Islet precursor cell (in vitro differentiated cells): ENCODE measurements at regions not wholly inside any gene's neighbourhood (a gene's known extent, or its start where the extent isn't known, plus 50 kb on each side); places are given as distances from the start of the nearest gene placed in this dataset.
A peak's percentile ranks its signal among the peaks of the same experiment; 100 is the strongest.

Source experiments
- DNase-seq: peaks from one replicate; pipeline ENCODE4 v3.0.0-alpha.2; 2018

DNA sequence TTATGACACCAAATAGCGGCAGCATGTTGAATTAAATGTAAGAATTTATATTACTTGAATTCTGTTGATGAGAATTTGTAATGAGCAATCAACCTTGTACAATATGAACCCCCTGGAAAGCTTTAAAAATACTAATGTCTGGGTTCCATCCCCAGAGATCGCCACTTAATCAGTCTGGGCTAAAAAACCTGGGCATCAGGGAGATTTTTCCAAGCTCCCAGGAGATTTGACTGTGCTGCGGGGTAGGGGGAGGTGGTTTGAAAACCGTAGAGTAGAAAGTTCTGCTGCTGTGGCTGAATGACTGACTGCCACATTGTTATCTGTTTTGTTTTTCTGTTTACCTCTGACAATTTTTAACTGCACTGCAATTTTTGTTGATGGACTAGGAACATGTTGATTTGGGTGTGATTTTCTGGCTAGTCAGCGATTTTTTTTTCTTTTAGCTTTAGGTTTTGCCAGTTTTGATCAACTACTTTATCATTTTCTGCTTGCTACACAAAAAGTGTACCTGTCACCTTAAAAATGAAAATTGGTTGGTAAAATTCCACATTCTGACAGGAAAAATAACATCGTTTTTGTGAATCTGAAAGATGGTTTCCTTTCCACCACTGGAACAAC, 79.3 kb downstream of the PCTP start:
- DNase-seq: no peak

DNA sequence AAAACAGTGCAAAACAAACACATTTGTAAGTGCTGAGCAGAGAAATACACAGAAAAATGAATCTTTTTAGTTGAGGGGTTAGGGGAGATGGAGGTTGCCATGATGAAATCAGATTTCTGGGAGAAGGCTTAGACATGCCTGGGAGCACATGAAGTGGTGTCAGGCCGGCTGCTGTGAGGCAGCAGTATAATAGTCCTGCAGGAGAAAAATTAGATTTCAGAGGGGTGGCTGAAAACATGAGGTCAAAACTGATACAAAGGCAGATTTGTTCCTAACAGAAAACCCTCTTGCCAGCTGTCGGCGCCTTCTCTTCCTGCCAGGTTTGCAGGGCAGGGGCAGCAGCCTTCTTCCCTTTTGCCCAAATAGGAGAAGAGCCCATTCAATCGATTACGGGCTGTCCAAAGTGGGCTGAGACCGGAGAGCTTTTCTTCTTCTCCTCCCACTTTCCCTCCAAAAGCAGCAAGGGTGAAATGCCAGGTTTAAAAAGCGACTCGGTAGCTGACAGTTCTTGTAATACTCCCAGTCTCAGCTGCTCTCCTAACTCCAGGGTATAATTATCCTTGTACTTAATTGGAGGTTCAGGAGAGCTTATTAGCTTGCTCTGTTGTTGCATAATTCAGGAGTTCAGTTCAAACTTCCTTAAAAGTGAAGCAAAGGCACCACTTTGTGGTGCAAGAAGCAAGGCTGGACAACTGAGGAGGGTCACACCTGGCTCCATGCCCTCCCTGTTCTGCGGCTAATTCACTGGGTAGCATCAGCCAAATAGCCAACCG, 80.0 kb downstream of the PCTP start:
- no peak for DNase-seq

DNA sequence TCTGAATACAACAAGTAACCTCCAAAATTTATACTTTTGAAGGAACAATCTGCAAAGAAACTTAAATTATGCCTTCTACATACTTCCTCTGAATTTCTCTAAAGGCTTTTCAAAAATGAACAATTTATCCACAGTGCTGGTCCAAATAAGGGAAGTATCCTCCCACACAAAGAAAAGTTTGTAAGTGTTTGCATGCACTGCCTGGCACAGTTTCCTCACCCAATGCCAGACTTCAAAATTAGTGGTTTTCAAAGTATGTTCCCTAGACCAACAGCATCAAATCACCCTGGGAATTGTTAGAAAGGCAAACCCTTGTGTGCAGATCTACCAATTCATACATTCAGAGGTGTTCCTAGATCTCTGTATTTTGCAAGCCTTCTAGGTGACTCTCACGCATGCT, 82.5 kb downstream of the PCTP start:
- DNase-seq: no peak

- DNase-seq: no peak
Measured at GRCh38 chr17:55842405-55843158, 91.7 kb downstream of the PCTP start.

- no peak for DNase-seq
Measured at GRCh38 chr17:55843785-55844184, 92.9 kb downstream of the PCTP start.

- peak; percentile 88 for DNase-seq
Measured at GRCh38 chr17:55845385-55845784, 94.5 kb downstream of the PCTP start.

GRCh38 chr17:55846745-55847144, 95.9 kb downstream of the PCTP start:
- no peak for DNase-seq

GRCh38 chr17:55852734-55853133, 101.9 kb downstream of the PCTP start:
- no peak for DNase-seq

- no peak for DNase-seq
Measured at GRCh38 chr17:55859301-55859795, 108.5 kb downstream of the PCTP start.

GRCh38 chr17:55865072-55865762, 114.4 kb downstream of the PCTP start:
- DNase-seq: no peak

- no peak for DNase-seq
Measured at GRCh38 chr17:55870044-55870443, 119.2 kb downstream of the PCTP start.

DNA sequence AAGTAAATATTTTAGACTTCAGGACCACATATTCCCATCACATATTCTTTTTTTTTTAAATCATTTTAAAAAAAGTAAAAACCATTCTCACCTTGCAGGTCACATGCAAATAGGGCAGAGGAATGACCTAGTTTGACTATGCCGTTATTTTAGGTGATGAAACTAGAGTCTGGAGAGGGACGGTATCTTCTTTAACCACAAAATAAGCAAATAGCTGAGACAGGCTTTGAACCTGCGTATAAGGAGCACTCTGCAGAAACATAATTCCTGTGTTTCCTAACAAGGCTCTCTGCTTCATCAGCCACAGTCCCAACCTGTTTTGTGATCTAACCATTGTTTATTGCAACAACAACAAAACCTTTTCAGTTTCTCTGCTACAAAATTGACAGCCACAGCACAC, 121.5 kb downstream of the PCTP start:
- DNase-seq: no peak

DNA sequence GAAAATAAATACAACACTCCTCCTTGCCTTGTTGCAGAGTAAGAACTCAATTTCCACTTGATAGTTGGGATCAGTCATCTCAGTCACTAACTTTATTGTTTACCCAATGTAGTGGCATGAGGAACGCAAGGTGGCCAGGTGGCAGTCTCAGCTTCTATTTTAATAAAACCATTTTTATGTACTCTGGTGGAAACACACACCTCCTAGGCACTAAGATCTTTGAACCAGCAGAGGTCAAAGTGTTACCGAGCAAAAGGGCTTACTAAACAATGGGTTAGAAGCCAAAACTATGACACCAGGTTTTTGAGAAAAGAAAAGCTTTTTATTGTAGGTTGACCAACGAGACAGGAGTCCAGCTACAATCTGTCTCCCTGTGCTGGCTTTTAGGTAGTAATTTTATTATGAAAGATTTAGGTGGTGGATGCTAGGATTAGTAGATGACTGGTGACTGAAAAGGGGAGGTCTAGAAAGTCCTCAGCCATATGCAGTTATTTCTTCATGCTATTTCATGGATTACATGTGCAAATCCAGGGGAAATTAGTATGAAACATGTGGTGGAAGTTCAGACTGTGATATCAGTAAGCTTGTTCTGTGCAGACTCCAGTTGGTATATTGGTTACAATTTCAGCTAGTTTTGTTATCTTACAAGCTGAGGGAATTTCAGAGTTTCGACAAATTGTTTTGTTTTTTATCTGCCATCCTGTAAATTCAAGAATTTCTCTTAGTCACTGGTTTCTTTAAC, 122.3 kb downstream of the PCTP start:
- no peak for DNase-seq

DNA sequence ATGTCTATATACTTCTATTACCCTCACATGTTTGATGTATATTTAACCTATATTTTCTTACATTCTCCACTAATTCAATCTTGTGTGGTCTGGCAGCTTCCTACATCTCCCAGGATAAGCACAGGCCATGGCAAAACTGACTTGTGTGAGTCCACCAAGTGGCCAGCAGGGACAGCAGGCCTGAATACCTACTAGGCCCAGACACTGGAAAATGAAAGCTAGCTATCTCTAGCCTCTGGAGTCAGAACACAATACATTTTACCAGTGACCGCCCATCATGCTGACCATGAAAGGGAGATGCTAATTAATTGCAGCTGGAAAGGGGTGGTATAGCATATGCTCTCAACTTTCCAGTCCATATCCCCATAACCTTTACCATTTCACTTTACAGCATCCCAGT, 132.3 kb downstream of the PCTP start:
- no peak for DNase-seq

DNA sequence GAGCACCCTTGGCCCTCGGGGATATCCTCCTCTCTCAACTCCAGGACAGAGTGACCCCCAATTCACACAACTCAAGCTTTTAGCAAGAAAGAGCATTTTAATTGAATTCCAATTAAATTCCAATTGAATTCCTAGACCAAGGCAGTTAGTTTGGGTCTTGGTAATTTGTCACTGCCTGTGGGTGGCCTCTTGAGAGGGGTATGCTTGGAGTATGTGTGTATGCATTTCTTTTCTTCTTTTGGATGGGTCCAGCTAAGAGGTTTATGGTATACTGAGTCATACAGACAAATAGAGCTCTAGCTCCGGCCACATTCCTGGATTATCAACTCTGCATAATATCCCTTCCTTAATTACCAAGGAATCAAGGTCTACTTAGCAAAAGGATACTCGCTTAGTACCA, 136.7 kb downstream of the PCTP start:
- no peak for DNase-seq

- no peak for DNase-seq
Measured at GRCh38 chr17:55889271-55889670, 138.4 kb downstream of the PCTP start.

DNA sequence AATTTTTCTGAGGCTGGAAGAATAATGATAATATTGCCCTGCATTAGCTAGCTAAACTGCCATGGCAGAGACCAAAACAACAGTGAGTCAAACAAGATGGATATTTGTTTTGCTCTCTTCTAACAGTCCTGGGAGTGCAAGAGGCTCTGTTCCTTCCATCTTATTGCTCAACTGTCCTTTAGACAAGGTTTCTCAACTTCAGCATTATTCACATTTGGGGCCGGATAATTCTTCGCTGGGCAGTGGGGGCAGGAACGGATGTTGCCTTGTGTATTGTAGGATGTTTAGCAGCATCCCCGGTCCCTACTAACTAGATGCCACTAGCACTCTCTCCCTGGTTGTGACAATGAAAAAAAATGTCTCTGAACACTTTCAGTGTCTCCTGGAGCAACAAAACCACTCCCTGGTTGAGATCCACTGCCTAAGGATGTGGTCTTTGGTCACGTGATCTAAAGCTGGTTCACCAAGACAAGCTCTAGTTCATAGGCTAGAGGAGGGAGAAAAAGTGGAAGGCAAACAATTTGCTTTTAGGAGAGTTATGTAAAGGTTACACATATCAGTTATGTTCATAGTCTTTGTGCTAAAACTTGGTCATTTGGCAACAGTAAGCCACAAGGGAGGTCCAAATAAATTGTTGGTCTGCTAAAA, 144.4 kb downstream of the PCTP start:
- DNase-seq: no peak

GRCh38 chr17:55897301-55897700, 146.4 kb downstream of the PCTP start:
- peak; percentile 71 for DNase-seq

- DNase-seq: peak; percentile 93
Measured at GRCh38 chr17:55898195-55898594, 147.3 kb downstream of the PCTP start.

GRCh38 chr17:55900188-55900587, 149.3 kb downstream of the PCTP start:
- DNase-seq: no peak

DNA sequence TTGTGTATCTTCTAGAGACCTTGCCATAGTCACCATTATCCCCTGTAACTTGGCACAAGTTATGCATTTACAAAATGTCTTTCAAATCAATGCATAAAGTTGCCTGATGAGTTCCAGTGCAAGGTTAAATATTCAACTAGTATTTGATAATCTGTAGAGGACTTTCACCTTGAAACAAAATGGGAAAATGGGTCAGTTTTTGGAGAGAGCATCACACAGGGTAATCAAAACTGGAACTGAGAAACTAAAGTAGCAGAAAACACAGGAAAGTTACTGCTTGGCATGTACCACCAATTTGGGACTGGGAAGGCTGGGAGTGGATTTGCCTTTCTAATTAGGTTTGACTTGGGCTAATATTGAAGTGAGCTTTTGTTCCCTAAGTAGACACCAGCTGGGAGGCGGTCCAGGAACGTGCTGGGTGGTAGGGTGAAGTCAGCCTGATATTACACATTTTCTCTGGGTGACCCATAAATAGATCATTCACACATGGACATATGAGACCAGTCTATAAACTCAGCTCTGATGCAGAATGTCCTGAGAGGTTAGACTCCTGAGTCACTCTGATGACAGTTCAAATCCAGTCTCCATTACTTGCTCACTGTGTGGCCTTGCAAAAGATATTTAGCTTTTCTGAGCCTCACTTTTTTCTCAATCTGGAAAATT, 152.3 kb downstream of the PCTP start:
- no peak for DNase-seq
